ENCODE measurements at regions not wholly inside any gene's neighbourhood (a gene's known extent, or its start where the extent isn't known, plus 50 kb on each side); places are given as distances from the start of the nearest gene placed in this dataset.

DNA sequence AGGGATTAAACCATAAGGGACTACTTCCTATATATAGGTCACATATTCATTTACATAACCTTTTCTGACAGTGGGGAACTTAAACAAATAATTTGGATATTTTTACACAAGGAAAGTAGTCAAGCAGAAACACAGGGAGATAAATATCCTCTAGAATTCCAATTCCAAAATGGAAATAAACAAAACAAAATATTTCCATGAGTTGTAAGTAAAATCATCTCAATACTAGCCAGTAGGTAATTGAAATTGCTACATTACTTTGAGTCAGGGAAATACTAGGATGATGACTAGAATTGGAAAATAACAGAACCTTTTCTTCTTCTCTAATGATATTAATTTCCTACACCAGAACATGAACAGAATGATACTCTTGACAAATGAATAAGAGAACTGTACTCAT lies 1308.1 kb upstream of the GJE1 start:
- no peak for TF ChIP-seq CTCF (IDR thresholded peaks at IDR 0.05)
- TF ChIP-seq POLR2A (IDR thresholded peaks at IDR 0.05) = no peak
